ENCODE measurements at regions not wholly inside any gene's neighbourhood (a gene's known extent, or its start where the extent isn't known, plus 50 kb on each side); places are given as distances from the start of the nearest gene placed in this dataset.
"Not testable (repeated sequence)": the region's sequence is repeated elsewhere in the genome, so short reads cannot be mapped to it uniquely, and the experiment has no call there.

DNA sequence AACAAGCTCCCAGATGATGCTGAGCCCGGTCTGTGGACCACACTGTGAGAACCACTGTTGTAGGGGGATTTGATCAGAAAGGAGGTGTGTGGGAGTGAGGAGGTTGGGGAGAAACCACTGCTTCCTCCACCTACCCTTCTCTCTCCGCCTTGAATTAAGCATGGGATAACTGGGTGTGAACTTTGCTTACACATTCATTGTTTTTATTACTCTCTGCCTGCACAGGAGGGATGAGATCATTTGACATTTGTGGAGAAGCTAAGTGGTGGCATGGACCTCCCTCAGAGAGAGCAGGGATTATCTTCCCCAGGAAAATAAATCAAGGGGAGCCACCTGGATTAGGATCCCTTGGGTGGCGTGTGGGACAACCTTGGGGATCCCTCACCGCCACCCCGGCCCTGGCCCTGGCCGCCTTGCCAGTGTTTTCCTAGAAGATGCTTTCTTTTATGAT lies 212.1 kb upstream of the ATP6AP2 start:
- Mint-ChIP-seq H3K36me3 (no peaks in the 10 kb centered on the region), H3K27me3 (no peaks in the 10 kb centered on the region), H3K4me1 (no peaks in the 10 kb centered on the region)

GRCh38 chrX:40366661-40367060 lies 214.1 kb upstream of the ATP6AP2 start:
- no peak overlapping the region for H3K27ac Mint-ChIP-seq
- no peaks in the 10 kb centered on the region for H3K27me3 Mint-ChIP-seq
- H3K4me3 Mint-ChIP-seq: no peak overlapping the region
- H3K9me3 Mint-ChIP-seq: peaks cover 2 to 12% (median 8%) of the 10 kb centered on the region in 3 donors
- H3K36me3 Mint-ChIP-seq: no peaks in the 10 kb centered on the region
- H3K4me1 Mint-ChIP-seq: no peaks in the 10 kb centered on the region

More for the DNA sequence above, 212.1 kb upstream of the ATP6AP2 start:
- Mint-ChIP-seq H3K9me3 (peaks cover 5 to 12% (median 6%) of the 10 kb centered on the region in 3 donors), H3K27ac (no peak overlapping the region), H3K4me3 (no peak overlapping the region)

GRCh38 chrX:40362291-40362690 lies 218.5 kb upstream of the ATP6AP2 start:
- peaks cover 2 to 17% (median 8%) of the 10 kb centered on the region in 3 donors for H3K9me3 Mint-ChIP-seq
- not testable (repeated sequence) for H3K27ac Mint-ChIP-seq, H3K4me3 Mint-ChIP-seq, H3K4me1 Mint-ChIP-seq, H3K27me3 Mint-ChIP-seq, H3K36me3 Mint-ChIP-seq

DNA sequence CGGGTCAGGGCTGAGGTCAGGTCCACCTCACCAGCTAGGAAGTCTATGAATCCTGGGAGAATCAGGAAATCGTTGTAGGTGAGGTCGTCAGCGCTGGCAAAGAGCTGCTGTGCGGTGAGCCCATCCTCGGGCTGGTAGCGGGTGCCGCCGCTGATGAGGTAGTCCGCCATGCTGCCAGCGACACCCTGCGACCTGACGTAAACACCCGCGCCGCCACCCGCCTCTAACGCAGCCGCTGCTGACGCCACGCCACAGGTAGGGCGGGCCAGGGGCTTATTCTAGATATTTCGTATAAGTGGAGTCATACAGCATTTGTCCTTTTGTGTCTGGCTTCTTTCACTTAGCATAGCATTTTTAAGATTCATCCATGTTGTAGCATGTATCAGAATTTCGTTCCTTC lies 220.2 kb upstream of the ATP6AP2 start:
- H3K4me3 Mint-ChIP-seq: no peak overlapping the region
- H3K36me3 Mint-ChIP-seq: no peaks in the 10 kb centered on the region
- H3K9me3 Mint-ChIP-seq: peaks cover 0 to 10% (median 5%) of the 10 kb centered on the region in 3 donors
- no peaks in the 10 kb centered on the region for H3K4me1 Mint-ChIP-seq
- H3K27me3 Mint-ChIP-seq: peaks cover 2% of the 10 kb centered on the region
- no peak overlapping the region for H3K27ac Mint-ChIP-seq

GRCh38 chrX:40359593-40359992 lies 221.2 kb upstream of the ATP6AP2 start:
- no peak overlapping the region for H3K27ac Mint-ChIP-seq
- no peaks in the 10 kb centered on the region for H3K36me3 Mint-ChIP-seq
- H3K4me3 Mint-ChIP-seq: no peak overlapping the region
- H3K27me3 Mint-ChIP-seq: peaks cover 2% of the 10 kb centered on the region
- no peaks in the 10 kb centered on the region for H3K4me1 Mint-ChIP-seq
- H3K9me3 Mint-ChIP-seq: peaks cover 0 to 8% (median 1%) of the 10 kb centered on the region in 3 donors

DNA sequence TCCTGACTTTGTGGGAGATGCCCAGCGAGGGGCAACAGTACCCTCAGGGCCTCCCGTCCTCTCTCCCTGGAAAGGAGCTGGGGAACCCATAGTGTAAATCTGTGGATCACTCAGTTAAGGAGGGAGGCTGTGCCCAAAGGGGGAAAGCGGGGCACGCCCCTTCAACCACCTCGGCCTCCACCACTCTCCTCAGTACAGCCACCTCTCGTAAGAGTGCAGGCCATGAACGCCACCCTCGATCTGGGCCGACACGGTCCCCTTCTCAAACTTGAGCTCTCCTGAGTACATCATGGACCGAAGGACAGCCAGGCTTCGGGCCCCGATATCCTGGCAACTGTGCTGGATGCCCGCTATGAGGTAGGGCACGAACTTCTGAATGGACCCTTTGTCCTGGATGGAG lies 221.8 kb upstream of the ATP6AP2 start:
- Mint-ChIP-seq H3K27me3 (peaks cover 2% of the 10 kb centered on the region), H3K36me3 (no peaks in the 10 kb centered on the region), H3K27ac (no peak overlapping the region), H3K4me1 (no peaks in the 10 kb centered on the region), H3K4me3 (no peak overlapping the region), H3K9me3 (peaks cover 0 to 5% (median 1%) of the 10 kb centered on the region in 3 donors)

- H3K27me3 Mint-ChIP-seq: peaks cover 7% of the 10 kb centered on the region
These were observed 231.5 kb upstream of the ATP6AP2 start for GRCh38 chrX:40349251-40349650.

DNA sequence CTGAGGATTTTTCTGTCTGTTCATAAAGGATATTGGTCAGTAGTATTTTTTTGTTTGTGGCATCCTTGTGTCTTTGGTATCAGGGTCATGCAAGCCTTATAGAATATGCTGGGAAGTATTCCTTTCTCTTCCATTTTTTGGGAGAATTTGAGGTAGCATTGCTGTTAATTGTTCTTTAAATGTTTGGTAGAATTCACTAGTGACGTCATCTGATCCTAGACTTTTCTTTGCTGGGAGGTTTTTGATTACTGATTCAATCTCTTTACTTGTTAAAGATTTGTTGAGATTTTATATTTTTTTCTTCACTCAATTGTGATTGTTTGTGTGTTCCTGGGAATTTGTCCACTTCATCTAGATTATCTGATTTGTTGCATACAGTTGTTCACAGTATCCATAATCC lies 234.4 kb upstream of the ATP6AP2 start:
- Mint-ChIP-seq H3K36me3 (peaks cover 3% of the 10 kb centered on the region), H3K27me3 (peaks cover 2% of the 10 kb centered on the region), H3K9me3 (peaks cover 0 to 14% (median 8%) of the 10 kb centered on the region in 3 donors), H3K4me3 (no peak overlapping the region), H3K4me1 (no peaks in the 10 kb centered on the region), H3K27ac (no peak overlapping the region)

More at GRCh38 chrX:40349251-40349650, 231.5 kb upstream of the ATP6AP2 start:
- Mint-ChIP-seq H3K4me1 (no peaks in the 10 kb centered on the region), H3K4me3 (no peak overlapping the region), H3K9me3 (peaks cover 2 to 10% (median 8%) of the 10 kb centered on the region in 3 donors), H3K36me3 (peaks cover 3% of the 10 kb centered on the region), H3K27ac (no peak overlapping the region)

- Mint-ChIP-seq H3K27ac (no peak overlapping the region), H3K4me1 (peaks cover 3 to 10% (median 4%) of the 10 kb centered on the region in 3 donors), H3K36me3 (peaks cover 3% of the 10 kb centered on the region), H3K4me3 (no peak overlapping the region), H3K9me3 (peaks cover 0 to 14% (median 8%) of the 10 kb centered on the region in 3 donors), H3K27me3 (no peaks in the 10 kb centered on the region)
These were observed 237.5 kb upstream of the ATP6AP2 start for GRCh38 chrX:40343319-40343718.

- Mint-ChIP-seq H3K9me3 (peaks cover 0 to 4% (median 0%) of the 10 kb centered on the region in 3 donors), H3K27ac (no peak overlapping the region), H3K4me1 (peaks cover 3 to 10% (median 4%) of the 10 kb centered on the region in 3 donors), H3K4me3 (no peak overlapping the region), H3K27me3 (no peaks in the 10 kb centered on the region), H3K36me3 (no peaks in the 10 kb centered on the region)
These were observed 240.7 kb upstream of the ATP6AP2 start for GRCh38 chrX:40340116-40340515.

DNA sequence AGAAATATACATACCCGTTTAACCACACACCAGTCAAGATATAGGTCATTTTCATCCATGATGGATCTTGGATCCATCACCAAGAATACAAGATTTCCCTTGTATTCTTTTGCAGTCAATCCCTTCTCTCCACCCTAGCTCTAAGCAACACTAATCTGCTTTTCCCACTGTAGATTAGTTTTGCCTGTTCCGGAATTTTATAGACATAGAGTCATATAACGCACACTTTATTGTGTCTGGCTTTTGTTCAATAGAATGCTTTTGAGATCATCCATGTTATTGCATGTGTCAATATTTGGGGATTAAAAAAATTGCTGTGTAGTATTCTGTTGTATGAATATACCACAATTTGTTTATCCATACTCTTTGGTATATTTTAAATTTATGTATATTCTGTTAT lies 235.6 kb upstream of the BCOR start:
- Mint-ChIP-seq H3K27ac (no peak overlapping the region), H3K9me3 (peaks cover 0 to 5% (median 0%) of the 10 kb centered on the region in 3 donors), H3K27me3 (peaks cover 3% of the 10 kb centered on the region), H3K36me3 (no peaks in the 10 kb centered on the region), H3K4me3 (no peak overlapping the region), H3K4me1 (no peaks in the 10 kb centered on the region)

- H3K4me1 Mint-ChIP-seq: no peaks in the 10 kb centered on the region
- no peak overlapping the region for H3K4me3 Mint-ChIP-seq
- peaks cover 0 to 5% (median 0%) of the 10 kb centered on the region in 3 donors for H3K9me3 Mint-ChIP-seq
- H3K36me3 Mint-ChIP-seq: no peaks in the 10 kb centered on the region
- H3K27me3 Mint-ChIP-seq: peaks cover 7% of the 10 kb centered on the region
- no peak overlapping the region for H3K27ac Mint-ChIP-seq
These were observed 234.0 kb upstream of the BCOR start for GRCh38 chrX:40331762-40332161.

GRCh38 chrX:40331353-40331752 lies 233.6 kb upstream of the BCOR start:
- Mint-ChIP-seq H3K27ac (no peak overlapping the region), H3K4me1 (no peaks in the 10 kb centered on the region), H3K36me3 (no peaks in the 10 kb centered on the region), H3K27me3 (peaks cover 9% of the 10 kb centered on the region), H3K4me3 (no peak overlapping the region), H3K9me3 (peaks cover 0 to 5% (median 0%) of the 10 kb centered on the region in 3 donors)

DNA sequence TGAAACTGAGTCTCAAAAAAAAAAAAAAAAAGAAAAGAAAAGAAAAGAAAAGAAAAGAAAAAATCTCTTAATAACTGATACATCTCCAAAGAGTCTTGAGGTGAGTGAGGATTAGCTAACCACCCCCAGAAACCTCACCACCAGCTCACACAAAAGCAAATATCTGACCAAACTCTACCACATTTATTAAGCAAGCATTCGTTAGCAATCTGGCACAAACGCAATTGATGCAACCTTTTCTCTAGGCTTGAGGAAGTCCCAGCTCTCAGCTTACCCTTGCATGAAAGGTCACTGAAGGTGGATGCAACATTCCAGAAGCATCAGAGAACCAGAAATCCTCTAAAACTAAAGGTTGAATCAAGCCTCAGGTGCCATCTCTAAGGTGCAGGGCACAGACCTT lies 231.9 kb upstream of the BCOR start:
- no peak overlapping the region for H3K27ac Mint-ChIP-seq
- H3K27me3 Mint-ChIP-seq: peaks cover 12% of the 10 kb centered on the region
- H3K4me3 Mint-ChIP-seq: no peak overlapping the region
- H3K36me3 Mint-ChIP-seq: no peaks in the 10 kb centered on the region
- H3K9me3 Mint-ChIP-seq: peaks cover 0 to 5% (median 0%) of the 10 kb centered on the region in 3 donors
- H3K4me1 Mint-ChIP-seq: no peaks in the 10 kb centered on the region

GRCh38 chrX:40327085-40327484 lies 229.3 kb upstream of the BCOR start:
- Mint-ChIP-seq H3K27ac (peak overlapping the region in 1 of 3 donors; percentile 10), H3K27me3 (peaks cover 9% of the 10 kb centered on the region), H3K4me1 (no peaks in the 10 kb centered on the region), H3K4me3 (no peak overlapping the region), H3K9me3 (peaks cover 0 to 2% (median 0%) of the 10 kb centered on the region in 3 donors), H3K36me3 (no peaks in the 10 kb centered on the region)

GRCh38 chrX:40326186-40326965 lies 228.6 kb upstream of the BCOR start:
- no peaks in the 10 kb centered on the region for H3K36me3 Mint-ChIP-seq
- no peak overlapping the region for H3K4me3 Mint-ChIP-seq
- no peaks in the 10 kb centered on the region for H3K4me1 Mint-ChIP-seq
- H3K27ac Mint-ChIP-seq: no peak overlapping the region
- H3K27me3 Mint-ChIP-seq: peaks cover 9% of the 10 kb centered on the region
- H3K9me3 Mint-ChIP-seq: peaks cover 2 to 4% (median 4%) of the 10 kb centered on the region in 3 donors
